ENCODE measurements at regions not wholly inside any gene's neighbourhood (a gene's known extent, or its start where the extent isn't known, plus 50 kb on each side); places are given as distances from the start of the nearest gene placed in this dataset.

GRCh38 chr1:4207842-4208692, 308.0 kb upstream of the C1orf174 start:
- no peak for DNase-seq
- ATAC-seq, result no peak
- Histone ChIP-seq H3K9me3 (peaks cover 9% of the 10 kb centered on the region), H3K36me3 (ENCODE audit: low read depth) (no peaks in the 10 kb centered on the region), H3K4me3 (no peak overlapping the region), H3K4me1 (ENCODE audit: low read depth) (no peaks in the 10 kb centered on the region)
- TF ChIP-seq CTCF (IDR thresholded peaks at IDR 0.05), result no peak
- intact Hi-C loops (cut with DNase I, micrococcal nuclease), result no loop called here

DNA sequence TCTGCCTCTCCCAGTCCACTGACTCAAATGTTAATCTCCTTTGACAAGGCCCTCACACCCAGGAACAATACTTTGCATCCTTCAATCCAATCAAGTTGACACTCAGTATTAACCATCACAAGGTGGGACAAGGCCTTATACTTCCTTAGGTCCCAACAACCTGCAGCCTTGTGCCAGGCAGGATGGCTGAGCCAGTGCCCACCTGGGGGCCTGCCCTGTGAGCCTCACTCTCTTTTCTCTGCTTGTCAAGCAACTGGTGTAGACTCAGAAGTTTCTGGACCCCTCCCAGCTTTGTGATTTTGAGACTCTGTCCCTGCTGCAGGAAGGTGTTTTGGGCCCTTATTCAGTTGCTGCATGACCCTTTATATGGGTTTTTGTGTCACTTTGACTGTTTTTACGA, 310.0 kb upstream of the C1orf174 start:
- Histone ChIP-seq H3K9me3 (peaks cover 9% of the 10 kb centered on the region), H3K36me3 (ENCODE audit: low read depth) (no peaks in the 10 kb centered on the region), H3K4me1 (ENCODE audit: low read depth) (no peaks in the 10 kb centered on the region), H3K4me3 (no peak overlapping the region)
- DNase-seq (no peak), ATAC-seq (no peak)
- TF ChIP-seq CTCF (IDR thresholded peaks at IDR 0.05), result no peak
- intact Hi-C loops (cut with DNase I, micrococcal nuclease), result no loop called here

DNA sequence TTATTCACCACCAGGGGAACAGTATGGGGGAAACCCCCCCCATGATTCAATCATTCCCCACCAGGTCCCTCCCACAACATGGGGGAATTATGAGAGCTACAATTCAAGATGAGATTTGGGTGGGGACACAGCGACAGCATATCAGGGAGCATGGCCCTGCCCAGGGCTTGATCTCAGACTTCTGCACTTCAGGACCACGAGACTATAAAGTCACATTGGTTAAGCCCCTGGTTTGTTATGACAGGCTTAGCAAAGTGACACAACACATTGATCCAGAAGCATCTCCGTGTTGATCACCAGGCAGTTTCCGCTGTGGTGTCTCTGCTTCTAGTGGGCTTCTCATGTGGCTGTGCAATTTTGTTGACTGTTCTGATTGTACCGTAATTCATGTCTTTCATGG, 312.7 kb upstream of the C1orf174 start:
- Histone ChIP-seq H3K4me1 (ENCODE audit: low read depth) (no peaks in the 10 kb centered on the region), H3K36me3 (ENCODE audit: low read depth) (no peaks in the 10 kb centered on the region), H3K9me3 (no peaks in the 10 kb centered on the region), H3K4me3 (no peak overlapping the region)
- no peak for ATAC-seq
- no peak for TF ChIP-seq CTCF (IDR thresholded peaks at IDR 0.05)
- intact Hi-C loops (cut with DNase I, micrococcal nuclease), result no loop called here
- DNase-seq, result no peak

DNA sequence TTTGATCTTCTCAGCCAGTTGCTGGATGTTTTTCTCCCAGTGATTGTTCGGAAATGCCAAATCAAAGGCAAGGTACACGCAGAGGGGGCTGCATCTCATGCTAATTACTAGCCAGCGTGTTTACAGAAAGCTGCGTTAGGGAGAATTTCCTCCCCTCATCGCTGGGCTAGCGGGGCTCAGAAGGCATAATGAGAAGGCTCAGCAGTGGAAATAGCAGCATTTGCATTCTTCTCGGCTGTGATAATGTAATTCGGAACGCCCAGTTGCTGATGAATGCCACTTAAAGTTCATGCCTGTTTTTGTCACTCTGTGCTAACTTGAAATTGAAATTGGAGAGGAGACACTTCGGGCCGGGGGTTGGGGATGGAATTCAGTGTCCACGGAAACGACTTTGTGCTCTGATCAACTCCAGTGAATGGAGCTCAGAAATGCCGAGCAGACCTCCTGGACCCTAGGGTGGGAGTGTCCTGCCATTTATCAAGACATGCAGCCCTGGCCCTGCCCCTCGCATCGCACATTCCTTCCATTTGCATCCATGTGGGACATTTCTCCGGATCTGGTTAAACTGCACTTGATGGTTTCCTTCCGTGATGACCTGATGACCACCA, 313.4 kb upstream of the C1orf174 start:
- no peak for DNase-seq
- Histone ChIP-seq H3K4me3 (no peak overlapping the region), H3K4me1 (ENCODE audit: low read depth) (no peaks in the 10 kb centered on the region), H3K36me3 (ENCODE audit: low read depth) (no peaks in the 10 kb centered on the region), H3K9me3 (no peaks in the 10 kb centered on the region)
- ATAC-seq, result no peak
- TF ChIP-seq CTCF (IDR thresholded peaks at IDR 0.05), result no peak
- intact Hi-C loops (cut with DNase I, micrococcal nuclease), result no loop called here

DNA sequence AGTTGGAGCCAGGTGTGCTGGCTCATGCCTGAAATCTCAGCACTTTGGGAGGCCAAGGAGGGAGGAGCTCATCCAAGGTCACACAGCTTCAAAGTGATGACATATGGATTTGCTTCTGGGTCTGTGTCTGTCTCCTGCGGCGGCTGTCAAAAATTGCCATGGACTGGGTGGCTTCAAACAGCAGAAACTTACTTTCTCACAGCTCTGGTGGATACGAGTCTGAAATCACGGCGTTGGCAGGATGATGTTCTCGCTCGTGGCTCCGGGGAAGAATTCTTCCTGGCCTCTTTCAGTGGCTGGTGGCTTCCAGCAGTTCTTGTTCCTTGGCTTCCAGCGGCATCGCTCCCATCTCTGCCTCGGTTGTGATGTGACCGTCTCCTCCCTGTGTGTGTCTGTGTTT, 314.8 kb upstream of the C1orf174 start:
- no peaks in the 10 kb centered on the region for H3K9me3 ChIP-seq
- no peaks in the 10 kb centered on the region for H3K36me3 ChIP-seq (ENCODE audit: low read depth)
- TF ChIP-seq CTCF (IDR thresholded peaks at IDR 0.05), result no peak
- no peak for DNase-seq
- H3K4me1 ChIP-seq (ENCODE audit: low read depth), result no peaks in the 10 kb centered on the region
- ATAC-seq, result no peak
- intact Hi-C loops (cut with DNase I, micrococcal nuclease), result no loop called here
- no peak overlapping the region for H3K4me3 ChIP-seq

Data from mucosa of descending colon (tissue), 3 donors.